Muscle layer of duodenum (tissue), 2 donors: ENCODE measurements at regions not wholly inside any gene's neighbourhood (a gene's known extent, or its start where the extent isn't known, plus 50 kb on each side); places are given as distances from the start of the nearest gene placed in this dataset.

Experiments
- H3K27ac ChIP-seq: one replicate; pipeline ENCODE4 v1.7.0; 2013; ENCODE audit warnings: mild to moderate bottlenecking, low read length
- H3K27me3 ChIP-seq: one replicate; pipeline ENCODE4 v1.7.0; 2013; ENCODE audit warnings: low read depth, mild to moderate bottlenecking, control low read depth, low read length
- H3K36me3 ChIP-seq, 2 donors: one replicate each; pipeline ENCODE4 v1.7.0; 2013; ENCODE audit warnings: low read length in 2 of 2, control low read depth in 1 of 2, mild to moderate bottlenecking in 1 of 2; ENCODE audit not compliant: insufficient read depth in 2 of 2, control insufficient read depth in 1 of 2
- H3K4me1 ChIP-seq, 2 donors: one replicate each; pipeline ENCODE4 v1.7.0; 2013; ENCODE audit warnings: low read length in 2 of 2, mild to moderate bottlenecking in 2 of 2, control low read depth in 1 of 2, moderate library complexity in 1 of 2; ENCODE audit not compliant: insufficient read depth in 2 of 2, control insufficient read depth in 1 of 2
- H3K4me3 ChIP-seq, 2 donors: one replicate each; pipeline ENCODE4 v1.7.0; 2013; ENCODE audit warnings: low read length in 2 of 2, low read depth in 1 of 2, mild to moderate bottlenecking in 1 of 2
- H3K9me3 ChIP-seq, 2 donors: one replicate each; pipeline ENCODE4 v1.7.0; 2013; ENCODE audit warnings: low read length in 2 of 2, control low read depth in 1 of 2, mild to moderate bottlenecking in 1 of 2; ENCODE audit not compliant: control insufficient read depth in 1 of 2
- donor health status: healthy.

GRCh38 chr12:11963841-11964471 is 106.8 kb upstream of the BCL2L14 start:
- no peaks in the 10 kb centered on the region for H3K36me3 ChIP-seq
- no peaks in the 10 kb centered on the region for H3K9me3 ChIP-seq
- H3K4me3 ChIP-seq, result no peak overlapping the region
- H3K27ac ChIP-seq, result no peak overlapping the region
- no peaks in the 10 kb centered on the region for H3K27me3 ChIP-seq
- H3K4me1 ChIP-seq, result no peaks in the 10 kb centered on the region

DNA sequence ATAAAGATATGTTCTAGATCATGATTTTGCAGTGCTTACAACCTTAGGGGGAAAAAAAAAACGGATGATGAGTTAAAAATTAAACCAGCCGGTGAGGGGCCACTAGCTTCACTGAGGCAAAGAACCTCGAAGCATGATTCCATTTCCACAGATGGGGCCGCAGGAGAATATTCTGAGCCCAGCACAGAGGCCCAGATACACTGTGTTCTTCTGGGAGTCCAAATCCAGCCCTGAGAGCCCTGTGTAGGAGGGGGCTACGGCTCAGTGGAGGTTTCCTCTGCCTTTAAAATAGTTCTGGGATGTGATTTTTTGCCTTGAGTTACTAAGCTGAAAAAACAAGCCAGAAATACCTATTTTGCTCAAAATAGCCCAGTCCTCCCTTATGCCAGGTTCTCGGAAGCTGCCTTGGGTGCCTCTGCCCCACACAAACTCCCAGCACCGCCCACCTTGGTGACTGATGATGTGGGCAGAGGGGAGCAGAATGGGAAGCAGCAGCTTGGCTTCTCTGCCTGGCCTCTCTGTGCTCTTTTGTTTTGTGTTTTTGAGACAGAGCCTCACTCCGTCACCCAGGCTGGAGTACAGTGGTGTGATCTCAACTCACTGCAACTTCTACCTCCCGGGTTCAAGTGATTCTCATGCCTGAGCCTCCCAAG is 105.4 kb upstream of the BCL2L14 start:
- Histone ChIP-seq H3K36me3 (no peaks in the 10 kb centered on the region), H3K27ac (no peak overlapping the region), H3K9me3 (no peaks in the 10 kb centered on the region), H3K27me3 (no peaks in the 10 kb centered on the region), H3K4me1 (no peaks in the 10 kb centered on the region), H3K4me3 (no peak overlapping the region)

- Histone ChIP-seq H3K36me3 (no peaks in the 10 kb centered on the region), H3K27me3 (no peaks in the 10 kb centered on the region), H3K9me3 (no peaks in the 10 kb centered on the region), H3K4me1 (no peaks in the 10 kb centered on the region), H3K4me3 (no peak overlapping the region), H3K27ac (no peak overlapping the region)
Measured at GRCh38 chr12:11967376-11968047, 103.2 kb upstream of the BCL2L14 start.

GRCh38 chr12:11968048-11968383 is 102.7 kb upstream of the BCL2L14 start:
- Histone ChIP-seq H3K27ac (no peak overlapping the region), H3K4me1 (no peaks in the 10 kb centered on the region), H3K27me3 (no peaks in the 10 kb centered on the region), H3K36me3 (no peaks in the 10 kb centered on the region), H3K9me3 (no peaks in the 10 kb centered on the region), H3K4me3 (no peak overlapping the region)

- Histone ChIP-seq H3K27ac (no peak overlapping the region), H3K9me3 (no peaks in the 10 kb centered on the region), H3K4me1 (no peaks in the 10 kb centered on the region), H3K36me3 (no peaks in the 10 kb centered on the region), H3K27me3 (no peaks in the 10 kb centered on the region), H3K4me3 (no peak overlapping the region)
Measured at GRCh38 chr12:11968516-11968915, 102.2 kb upstream of the BCL2L14 start.

- Histone ChIP-seq H3K27me3 (no peaks in the 10 kb centered on the region), H3K27ac (no peak overlapping the region), H3K9me3 (no peaks in the 10 kb centered on the region), H3K36me3 (no peaks in the 10 kb centered on the region), H3K4me3 (no peak overlapping the region), H3K4me1 (no peaks in the 10 kb centered on the region)
Measured at GRCh38 chr12:11969437-11970154, 101.1 kb upstream of the BCL2L14 start.

DNA sequence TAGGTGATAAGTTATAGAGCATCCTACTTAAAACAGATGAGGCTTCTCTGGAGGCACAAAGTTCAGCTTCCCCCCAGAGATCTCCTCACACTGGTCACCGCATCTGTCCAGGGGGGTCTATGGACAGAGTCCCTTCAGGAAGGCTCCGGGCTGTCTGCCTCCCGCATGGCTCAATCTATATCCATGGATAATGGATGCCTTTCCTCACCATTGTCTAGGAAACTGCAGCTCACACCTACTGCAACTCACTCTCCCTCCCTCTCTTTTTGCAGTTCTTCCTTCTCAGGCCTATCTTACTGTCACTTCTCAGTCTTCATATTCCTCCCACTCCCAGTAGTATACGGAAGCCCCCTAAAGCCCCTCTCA is 100.6 kb upstream of the BCL2L14 start:
- Histone ChIP-seq H3K9me3 (no peaks in the 10 kb centered on the region), H3K27me3 (no peaks in the 10 kb centered on the region), H3K36me3 (no peaks in the 10 kb centered on the region), H3K4me1 (no peaks in the 10 kb centered on the region), H3K4me3 (no peak overlapping the region), H3K27ac (no peak overlapping the region)

DNA sequence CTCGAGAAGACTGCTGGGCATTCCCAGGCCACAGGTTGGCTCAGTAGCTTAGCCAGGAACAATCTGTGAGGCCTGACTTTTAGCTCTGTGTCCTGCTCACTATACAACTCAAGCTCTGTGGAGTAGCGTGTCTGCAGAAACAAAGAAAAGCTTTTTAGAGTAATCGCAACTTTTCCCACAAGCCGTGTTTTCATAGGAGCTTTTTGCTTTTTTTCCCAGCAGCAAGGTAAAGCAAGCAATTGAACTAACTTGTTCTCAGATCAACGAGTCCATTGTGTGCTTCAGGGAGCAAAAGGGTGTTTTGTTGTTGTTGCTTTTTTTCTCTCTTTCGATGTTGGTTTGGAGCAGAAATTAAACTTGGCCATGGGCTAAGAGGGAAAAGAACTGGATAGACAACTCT is 97.3 kb upstream of the BCL2L14 start:
- no peak overlapping the region for H3K4me3 ChIP-seq
- H3K9me3 ChIP-seq, result no peaks in the 10 kb centered on the region
- H3K27ac ChIP-seq, result no peak overlapping the region
- no peaks in the 10 kb centered on the region for H3K27me3 ChIP-seq
- H3K4me1 ChIP-seq, result no peaks in the 10 kb centered on the region
- H3K36me3 ChIP-seq, result no peaks in the 10 kb centered on the region

- H3K4me3 ChIP-seq, result no peak overlapping the region
- H3K27me3 ChIP-seq, result no peaks in the 10 kb centered on the region
- no peaks in the 10 kb centered on the region for H3K36me3 ChIP-seq
- H3K9me3 ChIP-seq, result no peaks in the 10 kb centered on the region
- no peak overlapping the region for H3K27ac ChIP-seq
- H3K4me1 ChIP-seq, result no peaks in the 10 kb centered on the region
Measured at GRCh38 chr12:11976005-11976404, 94.7 kb upstream of the BCL2L14 start.

DNA sequence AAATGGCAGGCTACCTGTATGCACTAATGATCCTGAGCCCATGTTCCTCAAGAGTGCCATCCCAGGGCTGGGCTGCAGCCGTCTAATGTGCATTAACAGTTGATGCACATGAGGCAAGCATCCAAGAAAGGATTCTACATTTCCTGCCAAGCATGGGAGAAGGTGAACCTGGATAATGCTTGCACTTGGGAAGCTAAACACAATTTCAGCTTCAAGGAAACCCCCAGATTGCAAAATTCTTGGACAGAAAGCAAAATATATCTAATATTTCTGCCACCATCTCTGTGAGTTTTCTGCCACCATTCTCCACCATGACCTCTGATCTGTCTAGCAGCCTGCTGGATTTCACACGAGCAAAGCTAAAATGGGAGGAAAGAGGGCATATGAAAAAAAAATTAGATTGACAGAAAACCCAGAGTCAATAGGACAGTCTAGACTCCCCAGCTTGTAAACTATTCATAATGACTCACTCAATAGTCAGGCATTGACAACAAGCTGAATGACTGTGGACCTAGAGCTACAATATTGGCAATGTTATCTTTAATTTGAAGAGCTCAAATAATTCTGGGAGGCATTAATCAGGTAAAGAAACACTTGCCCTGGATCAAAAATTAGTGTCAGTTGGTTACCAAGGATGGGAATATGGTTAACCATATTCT is 91.9 kb upstream of the BCL2L14 start:
- no peaks in the 10 kb centered on the region for H3K4me1 ChIP-seq
- no peak overlapping the region for H3K27ac ChIP-seq
- H3K36me3 ChIP-seq, result no peaks in the 10 kb centered on the region
- H3K27me3 ChIP-seq, result no peaks in the 10 kb centered on the region
- no peak overlapping the region for H3K4me3 ChIP-seq
- no peaks in the 10 kb centered on the region for H3K9me3 ChIP-seq

- Histone ChIP-seq H3K9me3 (no peaks in the 10 kb centered on the region), H3K36me3 (no peaks in the 10 kb centered on the region), H3K27ac (no peak overlapping the region), H3K27me3 (no peaks in the 10 kb centered on the region), H3K4me3 (no peak overlapping the region), H3K4me1 (no peaks in the 10 kb centered on the region)
Measured at GRCh38 chr12:11980115-11980514, 90.6 kb upstream of the BCL2L14 start.
